Skeletal muscle satellite cell (primary cell): ENCODE measurements at regions not wholly inside any gene's neighbourhood (a gene's known extent, or its start where the extent isn't known, plus 50 kb on each side); places are given as distances from the start of the nearest gene placed in this dataset.

ENCODE experiments used
- H3K27me3 ChIP-seq: 2 replicates; pipeline ENCODE4 v1.7.0; 2013; ENCODE audit warnings: low read length; ENCODE audit not compliant: control insufficient read depth, insufficient read depth
- H3K36me3 ChIP-seq: 2 replicates; pipeline ENCODE4 v1.7.0; 2013; ENCODE audit warnings: mild to moderate bottlenecking, control low read depth, low read length; ENCODE audit not compliant: insufficient read depth
- H3K4me1 ChIP-seq: 2 replicates; pipeline ENCODE4 v1.7.0; 2013; ENCODE audit warnings: low read length; ENCODE audit not compliant: control insufficient read depth, insufficient read depth
- H3K4me2 ChIP-seq: 2 replicates; pipeline ENCODE4 v1.7.0; 2013; ENCODE audit warnings: mild to moderate bottlenecking, low read length
- H3K4me3 ChIP-seq: 2 replicates; pipeline ENCODE4 v1.7.0; 2013; ENCODE audit warnings: low read length
- H3K9ac ChIP-seq: 2 replicates; pipeline ENCODE4 v1.7.0; 2013; ENCODE audit warnings: mild to moderate bottlenecking, low read depth, low read length, moderate library complexity
- H3K9me3 ChIP-seq: replicated peaks from 2 replicates; pipeline ENCODE4 v1.7.0; 2013; ENCODE audit warnings: mild to moderate bottlenecking, control low read depth, low read length

DNA sequence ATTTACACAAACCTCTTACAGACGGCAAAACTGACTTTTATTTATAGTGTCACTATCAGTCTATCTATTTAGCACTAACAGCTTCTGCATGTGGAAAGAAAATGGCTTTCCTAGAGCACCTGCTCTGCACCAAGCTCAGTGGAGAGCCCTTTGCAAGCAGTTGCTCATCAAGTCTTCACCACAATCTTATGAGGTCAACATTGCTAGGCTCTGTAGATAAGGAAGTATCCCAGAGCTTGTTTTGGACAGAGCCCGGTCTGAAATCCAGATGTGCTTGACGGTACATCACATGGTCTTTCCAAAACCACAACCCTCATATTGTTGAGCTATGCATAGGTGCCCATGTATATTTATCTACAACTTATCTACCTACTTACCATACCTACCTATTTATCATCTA is 572.7 kb upstream of the CDH5 start:
- Histone ChIP-seq H3K9ac (no peak overlapping the region), H3K4me3 (no peak overlapping the region), H3K27me3 (no peaks in the 10 kb centered on the region), H3K4me2 (no peak overlapping the region), H3K36me3 (no peaks in the 10 kb centered on the region), H3K9me3 (no peaks in the 10 kb centered on the region), H3K4me1 (no peaks in the 10 kb centered on the region)

DNA sequence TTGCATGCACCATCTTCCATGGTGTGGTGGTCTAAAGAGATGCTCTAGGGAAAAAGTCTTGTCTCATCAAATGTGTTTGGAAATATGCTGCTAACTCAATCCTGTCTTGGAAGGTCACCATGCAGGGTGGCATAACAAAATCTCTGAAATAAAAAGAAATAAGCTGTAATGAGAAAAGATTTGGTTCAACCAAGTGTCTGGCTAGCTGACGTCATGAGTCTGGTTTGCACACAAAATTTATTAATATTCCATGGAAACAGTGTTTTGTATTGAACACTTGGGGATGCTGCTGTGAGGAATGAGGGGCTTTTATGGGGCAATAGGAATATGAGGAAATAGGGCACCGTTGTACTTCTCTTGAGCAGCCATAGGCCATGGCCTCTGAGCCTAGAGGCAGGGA is 575.7 kb upstream of the CDH5 start:
- Histone ChIP-seq H3K27me3 (no peaks in the 10 kb centered on the region), H3K4me1 (no peaks in the 10 kb centered on the region), H3K9me3 (no peaks in the 10 kb centered on the region), H3K4me3 (no peak overlapping the region), H3K4me2 (no peak overlapping the region), H3K9ac (no peak overlapping the region), H3K36me3 (no peaks in the 10 kb centered on the region)

DNA sequence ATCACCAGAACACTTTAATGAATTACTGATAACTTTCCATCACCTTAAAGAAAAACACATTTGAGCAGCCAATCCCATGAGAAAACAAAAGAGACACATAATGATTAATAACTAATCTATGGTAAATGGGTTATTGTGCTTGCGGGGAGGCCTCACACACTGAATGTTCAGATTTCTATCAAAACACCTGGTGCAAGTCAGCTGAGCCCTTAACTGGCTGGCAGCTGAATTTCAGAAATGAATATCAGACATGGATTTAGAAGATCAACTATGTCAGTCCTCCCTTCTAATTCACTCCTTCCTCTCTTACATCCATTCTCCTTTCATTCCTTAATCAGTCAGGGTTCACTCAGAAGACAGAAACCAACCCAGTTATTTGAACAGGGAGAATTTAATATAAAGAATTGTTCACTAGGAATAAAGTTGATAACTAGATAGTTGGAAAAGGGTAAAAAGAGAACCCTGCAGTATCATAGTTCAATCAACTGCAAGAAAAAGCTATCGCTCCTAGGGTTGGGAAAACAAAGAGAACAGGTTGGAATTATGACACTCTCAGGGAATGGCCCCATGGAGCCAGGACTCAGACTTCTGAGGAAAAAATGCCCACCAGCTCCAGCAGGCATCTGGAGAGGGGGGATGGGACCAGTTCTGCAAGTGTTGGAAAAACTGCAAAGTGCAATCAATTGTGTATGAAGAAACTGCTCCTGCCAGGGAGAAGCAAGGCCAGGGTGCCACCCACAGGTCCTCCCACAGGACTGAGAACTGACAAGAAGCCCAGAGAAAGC is 577.1 kb upstream of the CDH5 start:
- Histone ChIP-seq H3K27me3 (no peaks in the 10 kb centered on the region), H3K9ac (no peak overlapping the region), H3K36me3 (no peaks in the 10 kb centered on the region), H3K9me3 (no peaks in the 10 kb centered on the region), H3K4me2 (no peak overlapping the region), H3K4me3 (no peak overlapping the region), H3K4me1 (no peaks in the 10 kb centered on the region)

DNA sequence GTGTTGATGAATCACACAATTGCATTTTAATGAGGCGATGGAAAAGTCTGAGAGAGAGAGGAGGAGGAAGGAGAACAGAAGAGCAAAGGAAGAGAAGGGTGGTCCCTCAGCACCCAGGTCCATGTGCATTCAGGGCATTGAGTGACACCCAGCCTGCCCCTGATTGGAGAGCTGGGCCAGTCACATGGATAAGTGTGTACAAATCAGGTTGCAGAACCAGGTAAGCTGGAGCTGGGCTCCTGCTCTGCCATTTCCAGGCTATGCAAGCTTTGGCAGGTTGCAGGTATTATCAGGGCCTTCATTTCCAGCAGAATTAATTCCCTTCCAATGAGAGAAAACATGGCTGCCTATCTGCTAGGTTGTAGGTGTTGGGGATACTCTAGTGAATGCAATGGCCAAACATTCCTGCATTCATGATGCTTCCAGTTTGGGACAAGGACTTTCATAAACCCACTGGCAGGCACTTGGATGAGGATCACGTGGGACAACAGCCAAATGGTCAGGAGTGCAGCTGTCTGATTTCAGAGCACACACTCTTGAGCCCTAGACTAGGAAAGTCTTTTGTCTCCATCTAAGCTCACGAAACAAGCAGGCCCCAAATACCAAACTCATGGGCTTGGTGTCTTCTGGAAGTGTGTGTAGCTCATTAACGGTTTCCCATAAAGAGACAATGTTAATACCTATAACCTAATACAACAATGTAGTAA is 577.9 kb upstream of the CDH5 start:
- no peak overlapping the region for H3K9ac ChIP-seq
- H3K27me3 ChIP-seq = no peaks in the 10 kb centered on the region
- H3K4me2 ChIP-seq = no peak overlapping the region
- no peak overlapping the region for H3K4me3 ChIP-seq
- H3K36me3 ChIP-seq = no peaks in the 10 kb centered on the region
- H3K9me3 ChIP-seq = no peaks in the 10 kb centered on the region
- no peaks in the 10 kb centered on the region for H3K4me1 ChIP-seq

GRCh38 chr16:65787921-65788320 is 578.6 kb upstream of the CDH5 start:
- Histone ChIP-seq H3K9me3 (no peaks in the 10 kb centered on the region), H3K9ac (no peak overlapping the region), H3K4me2 (no peak overlapping the region), H3K4me3 (no peak overlapping the region), H3K4me1 (no peaks in the 10 kb centered on the region), H3K27me3 (no peaks in the 10 kb centered on the region), H3K36me3 (no peaks in the 10 kb centered on the region)

DNA sequence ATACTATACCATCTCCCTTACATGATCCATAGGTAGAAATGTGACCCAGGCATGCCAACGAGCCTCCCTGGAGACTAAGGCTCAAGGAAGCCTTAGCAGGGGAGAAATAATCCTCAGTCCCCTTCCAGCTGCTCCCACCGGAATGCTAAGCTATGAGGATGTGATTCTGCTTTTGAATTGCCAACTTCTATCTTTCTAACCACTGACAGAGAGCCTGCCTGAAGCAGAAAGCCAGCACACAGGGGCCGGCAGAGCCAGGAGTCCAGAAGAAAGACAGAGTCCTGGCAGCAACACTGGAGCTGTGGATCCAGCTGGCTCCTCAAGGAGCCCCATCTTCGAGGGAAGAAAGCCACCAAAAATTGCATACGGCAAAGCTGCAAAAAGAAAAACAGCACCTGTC is 579.6 kb upstream of the CDH5 start:
- Histone ChIP-seq H3K4me1 (peaks cover 3% of the 10 kb centered on the region), H3K9ac (no peak overlapping the region), H3K9me3 (no peaks in the 10 kb centered on the region), H3K4me3 (no peak overlapping the region), H3K36me3 (no peaks in the 10 kb centered on the region), H3K4me2 (no peak overlapping the region), H3K27me3 (no peaks in the 10 kb centered on the region)

DNA sequence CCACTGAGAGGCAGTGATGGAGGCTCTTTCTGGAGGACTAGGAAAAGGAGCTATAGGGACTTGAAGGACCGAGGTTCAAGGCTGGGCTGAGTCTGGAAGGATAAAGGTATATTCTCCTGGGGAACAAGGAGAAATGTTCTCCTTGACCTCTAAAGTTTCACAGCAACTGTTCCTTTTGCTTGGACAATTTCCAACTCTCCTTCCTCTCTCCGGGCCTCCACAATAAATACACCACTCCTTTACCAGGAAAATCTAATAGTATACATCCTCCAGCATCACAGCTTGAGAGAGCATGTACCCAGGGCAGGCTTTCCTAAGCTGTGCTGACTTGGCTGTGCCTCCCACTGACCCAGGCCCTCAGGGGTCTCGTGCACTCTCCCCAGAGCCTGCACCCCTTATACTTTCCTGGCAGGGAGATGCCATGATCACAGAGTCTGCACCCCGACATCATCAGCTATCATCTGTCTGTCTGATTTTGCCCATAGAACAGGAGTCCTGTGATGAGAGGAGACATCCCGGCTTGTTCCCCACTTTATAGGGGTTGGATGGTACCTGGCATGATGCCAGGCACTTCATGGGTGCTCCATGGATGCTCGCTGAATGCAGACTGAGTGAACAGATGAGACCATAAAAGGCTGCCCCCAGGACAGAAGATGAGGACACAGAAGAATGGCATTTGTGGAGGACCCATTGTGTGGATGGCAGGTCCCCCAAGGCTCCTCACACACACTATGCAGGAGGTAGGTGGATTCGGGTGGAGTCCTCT is 582.6 kb upstream of the CDH5 start:
- no peak overlapping the region for H3K4me2 ChIP-seq
- no peaks in the 10 kb centered on the region for H3K36me3 ChIP-seq
- H3K4me3 ChIP-seq = no peak overlapping the region

GRCh38 chr16:65782611-65783600 is 583.6 kb upstream of the CDH5 start:
- Histone ChIP-seq H3K9me3 (no peaks in the 10 kb centered on the region), H3K4me3 (no peak overlapping the region), H3K9ac (no peak overlapping the region), H3K4me1 (peaks cover 3% of the 10 kb centered on the region), H3K36me3 (no peaks in the 10 kb centered on the region), H3K27me3 (no peaks in the 10 kb centered on the region), H3K4me2 (no peak overlapping the region)

More for the DNA sequence above, 582.6 kb upstream of the CDH5 start:
- Histone ChIP-seq H3K27me3 (no peaks in the 10 kb centered on the region), H3K9ac (no peak overlapping the region), H3K9me3 (no peaks in the 10 kb centered on the region), H3K4me1 (peaks cover 3% of the 10 kb centered on the region)

GRCh38 chr16:65781855-65782254 is 584.6 kb upstream of the CDH5 start:
- Histone ChIP-seq H3K4me1 (peaks cover 3% of the 10 kb centered on the region), H3K36me3 (no peaks in the 10 kb centered on the region), H3K27me3 (no peaks in the 10 kb centered on the region), H3K4me3 (no peak overlapping the region), H3K4me2 (no peak overlapping the region), H3K9ac (no peak overlapping the region), H3K9me3 (no peaks in the 10 kb centered on the region)

DNA sequence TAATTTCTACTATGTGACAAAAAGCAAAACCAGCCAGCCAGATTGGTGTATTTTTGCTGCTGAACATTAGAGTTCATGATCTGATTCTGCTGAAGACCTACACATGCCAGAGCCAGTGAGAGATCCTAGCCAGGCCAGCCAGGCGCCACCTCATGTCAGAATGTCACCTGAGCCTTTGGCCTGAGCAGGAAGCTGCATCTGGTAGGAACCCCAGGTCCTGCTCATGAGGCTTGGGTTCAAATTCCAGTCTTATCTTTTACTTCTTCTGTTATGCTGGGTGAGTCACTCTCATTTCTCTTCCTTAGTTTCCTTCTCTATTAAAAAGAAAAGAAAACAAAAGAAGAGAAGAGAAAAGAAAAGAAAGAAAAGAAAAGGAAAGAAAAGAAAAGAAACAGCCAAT is 585.1 kb upstream of the CDH5 start:
- H3K4me2 ChIP-seq = no peak overlapping the region
- H3K9me3 ChIP-seq = no peaks in the 10 kb centered on the region
- H3K27me3 ChIP-seq = no peaks in the 10 kb centered on the region
- no peaks in the 10 kb centered on the region for H3K36me3 ChIP-seq
- no peak overlapping the region for H3K9ac ChIP-seq
- no peak overlapping the region for H3K4me3 ChIP-seq
- H3K4me1 ChIP-seq = peaks cover 3% of the 10 kb centered on the region

- no peak overlapping the region for H3K4me3 ChIP-seq
- H3K9ac ChIP-seq = no peak overlapping the region
- H3K9me3 ChIP-seq = no peaks in the 10 kb centered on the region
- no peaks in the 10 kb centered on the region for H3K36me3 ChIP-seq
- no peaks in the 10 kb centered on the region for H3K27me3 ChIP-seq
- no peak overlapping the region for H3K4me2 ChIP-seq
- peaks cover 3% of the 10 kb centered on the region for H3K4me1 ChIP-seq
Observed at GRCh38 chr16:65779201-65779600, 587.3 kb upstream of the CDH5 start.
